ENCODE measurements at regions not wholly inside any gene's neighbourhood (a gene's known extent, or its start where the extent isn't known, plus 50 kb on each side); places are given as distances from the start of the nearest gene placed in this dataset.

DNA sequence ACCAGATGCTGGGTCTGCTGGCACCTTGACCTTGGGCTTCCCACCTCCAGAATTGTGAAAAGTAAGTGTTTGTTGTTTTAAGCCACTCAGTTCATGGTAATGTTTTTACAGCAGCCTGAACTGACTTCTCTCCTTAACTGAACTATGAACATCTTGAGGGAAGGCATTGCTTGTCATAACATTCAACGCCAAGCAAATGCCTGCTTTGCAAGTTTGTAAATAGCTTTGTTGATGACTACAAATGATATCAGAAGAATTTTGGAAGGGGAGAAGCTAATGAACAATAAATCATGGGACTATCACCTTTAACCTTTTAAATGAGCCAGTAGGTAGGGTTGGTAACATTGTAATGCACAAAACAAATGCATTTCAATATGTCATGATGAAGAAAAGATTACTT lies 402.4 kb upstream of the ADARB2 start:
- no peak overlapping the region for H3K27ac Mint-ChIP-seq
- H3K9me3 Mint-ChIP-seq = no peaks in the 10 kb centered on the region
- no peak overlapping the region for H3K4me3 Mint-ChIP-seq
- no peaks in the 10 kb centered on the region for H3K27me3 Mint-ChIP-seq (ENCODE audit: low read depth)
- H3K36me3 Mint-ChIP-seq (ENCODE audit: low read depth) = no peaks in the 10 kb centered on the region
- no peaks in the 10 kb centered on the region for H3K4me1 Mint-ChIP-seq (ENCODE audit: low read depth)

DNA sequence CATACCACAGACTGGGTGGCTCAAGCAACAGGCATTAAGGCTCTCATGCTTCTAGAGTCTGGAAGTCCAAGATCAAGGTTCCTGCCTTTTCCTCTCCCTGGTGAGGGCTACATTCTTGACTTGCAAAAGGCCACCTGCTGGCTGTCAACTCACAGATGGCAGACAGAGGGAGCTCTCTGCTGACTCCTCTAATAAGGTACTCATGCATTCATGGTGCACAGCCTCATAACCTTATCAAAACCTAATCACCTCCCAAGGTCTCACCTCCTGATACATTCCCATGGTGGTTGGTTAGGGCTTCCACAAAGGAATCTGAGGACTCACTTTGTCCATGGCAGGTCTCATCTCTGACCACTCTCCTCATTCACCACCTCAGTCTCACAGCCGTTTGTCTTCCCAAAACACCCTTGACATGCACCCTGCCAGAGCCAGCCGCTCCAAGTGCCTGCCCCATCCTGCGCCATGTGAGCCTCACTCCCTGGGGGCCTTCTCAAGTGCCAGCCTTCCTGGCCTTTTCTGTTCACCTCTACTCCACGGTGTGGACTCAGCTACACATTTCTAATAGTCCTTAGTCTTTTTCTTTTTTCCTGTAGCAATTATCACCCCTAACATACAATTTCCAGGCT lies 400.3 kb upstream of the ADARB2 start:
- no peak overlapping the region for H3K27ac Mint-ChIP-seq

DNA sequence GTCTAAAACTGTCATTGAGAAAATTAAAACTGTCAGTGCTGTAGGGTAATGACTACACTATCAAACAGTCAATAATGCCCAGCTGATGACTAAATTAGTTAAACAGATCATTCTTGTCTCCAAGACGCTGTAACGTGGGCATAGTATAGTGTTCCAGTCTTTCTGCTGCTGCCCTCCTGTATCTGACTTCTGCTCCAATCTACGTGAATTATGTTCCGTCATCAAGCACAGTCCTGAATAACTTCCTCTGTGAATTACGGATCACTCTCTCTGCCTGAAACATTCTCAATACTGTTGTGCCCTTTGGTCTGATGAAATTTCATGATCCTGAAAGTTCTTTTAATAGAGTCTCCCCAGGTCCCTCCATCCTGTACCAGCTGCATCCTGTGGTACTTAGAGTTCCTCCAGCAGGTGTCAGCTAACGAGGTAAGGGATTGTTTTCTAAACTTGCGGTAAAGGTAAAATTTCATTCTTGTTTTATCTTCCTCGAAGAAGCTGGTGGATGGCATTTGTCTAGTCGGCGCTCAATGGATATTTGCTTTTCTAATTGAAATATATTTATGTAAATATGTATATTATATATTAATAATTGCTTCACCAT lies 393.5 kb upstream of the ADARB2 start:
- no peaks in the 10 kb centered on the region for H3K4me1 Mint-ChIP-seq (ENCODE audit: low read depth)
- no peak overlapping the region for H3K27ac Mint-ChIP-seq
- H3K36me3 Mint-ChIP-seq (ENCODE audit: low read depth) = no peaks in the 10 kb centered on the region
- H3K27me3 Mint-ChIP-seq (ENCODE audit: low read depth) = peaks cover 4% of the 10 kb centered on the region
- no peaks in the 10 kb centered on the region for H3K9me3 Mint-ChIP-seq
- no peak overlapping the region for H3K4me3 Mint-ChIP-seq

More for the DNA sequence above, 400.3 kb upstream of the ADARB2 start:
- Mint-ChIP-seq H3K9me3 (no peaks in the 10 kb centered on the region), H3K27me3 (ENCODE audit: low read depth) (no peaks in the 10 kb centered on the region), H3K36me3 (ENCODE audit: low read depth) (no peaks in the 10 kb centered on the region), H3K4me1 (ENCODE audit: low read depth) (no peaks in the 10 kb centered on the region), H3K4me3 (no peak overlapping the region)

DNA sequence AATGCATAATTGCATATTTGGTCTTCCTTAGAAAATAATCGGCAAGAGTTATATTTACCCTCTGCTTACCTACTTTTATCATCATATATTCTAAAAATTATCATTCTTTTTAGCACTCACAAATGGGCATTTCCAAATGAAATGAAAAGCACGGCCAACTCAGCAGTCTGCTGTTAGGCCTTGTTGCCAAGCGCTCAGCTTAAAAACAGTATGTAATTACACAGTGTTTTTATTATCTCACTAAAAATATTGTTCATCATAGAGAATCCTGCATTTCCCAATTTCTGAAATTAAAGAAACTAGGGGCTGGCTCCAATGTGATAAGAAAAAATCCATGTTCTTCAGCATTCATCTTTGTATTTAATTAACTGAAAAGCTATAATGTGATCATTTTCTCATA lies 391.7 kb upstream of the ADARB2 start:
- Mint-ChIP-seq H3K27me3 (ENCODE audit: low read depth) (peaks cover 4% of the 10 kb centered on the region), H3K4me3 (no peak overlapping the region), H3K27ac (no peak overlapping the region), H3K9me3 (no peaks in the 10 kb centered on the region), H3K36me3 (ENCODE audit: low read depth) (no peaks in the 10 kb centered on the region), H3K4me1 (ENCODE audit: low read depth) (no peaks in the 10 kb centered on the region)

DNA sequence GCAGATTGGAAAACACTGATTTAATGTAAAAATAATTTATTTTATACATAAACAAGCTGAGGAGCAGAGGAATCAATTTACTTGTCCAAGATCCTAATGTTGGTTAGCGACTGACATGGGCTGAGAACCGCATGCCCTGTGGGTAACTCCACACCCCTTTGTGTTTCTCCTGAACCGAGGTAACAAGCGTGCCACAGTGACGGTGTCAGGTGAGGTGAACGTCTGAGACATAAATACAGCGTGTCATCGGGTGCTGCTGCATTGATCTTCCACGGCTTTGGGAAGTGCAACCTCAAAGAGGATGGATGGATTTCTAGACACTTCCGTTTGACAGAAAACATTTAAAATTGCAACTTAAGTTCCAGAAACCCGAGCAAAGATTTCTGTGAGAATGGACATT lies 386.8 kb upstream of the ADARB2 start:
- H3K4me3 Mint-ChIP-seq = no peak overlapping the region
- no peaks in the 10 kb centered on the region for H3K27me3 Mint-ChIP-seq (ENCODE audit: low read depth)
- no peaks in the 10 kb centered on the region for H3K9me3 Mint-ChIP-seq
- no peaks in the 10 kb centered on the region for H3K36me3 Mint-ChIP-seq (ENCODE audit: low read depth)
- H3K4me1 Mint-ChIP-seq (ENCODE audit: low read depth) = no peaks in the 10 kb centered on the region
- H3K27ac Mint-ChIP-seq = no peak overlapping the region

DNA sequence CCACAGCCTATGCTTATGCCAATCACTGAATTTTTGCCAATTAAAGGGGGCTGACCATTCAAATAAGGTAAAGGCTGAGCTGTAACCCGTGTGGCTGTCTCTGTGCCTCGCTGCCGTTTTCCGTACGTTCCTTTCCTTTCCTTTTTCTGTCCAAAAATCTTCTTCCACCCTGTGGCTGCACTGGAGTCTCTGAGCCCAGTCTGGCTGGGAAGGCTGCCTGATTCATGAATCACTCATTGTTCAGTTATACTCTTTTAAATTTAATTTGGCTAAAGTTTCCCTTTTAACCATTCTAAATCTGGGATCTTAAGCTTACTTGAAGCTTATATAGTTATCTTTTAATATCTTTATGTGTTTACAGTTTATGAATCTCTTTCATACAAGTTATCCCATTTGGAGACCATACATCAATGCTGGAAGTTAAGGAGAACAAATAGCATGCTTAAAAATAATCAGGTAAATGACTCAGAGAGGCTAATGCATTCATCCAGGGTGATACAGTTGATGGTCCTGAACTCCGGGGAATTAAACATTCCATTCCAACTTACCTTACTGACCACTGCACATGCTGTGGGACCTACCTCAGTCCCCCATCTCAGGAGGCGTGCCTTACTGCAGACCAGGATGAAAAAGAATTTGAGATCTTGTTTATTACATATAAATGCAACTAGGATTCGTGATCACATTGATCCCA lies 385.3 kb upstream of the ADARB2 start:
- Mint-ChIP-seq H3K4me3 (no peak overlapping the region), H3K27me3 (ENCODE audit: low read depth) (no peaks in the 10 kb centered on the region), H3K27ac (no peak overlapping the region), H3K9me3 (no peaks in the 10 kb centered on the region), H3K4me1 (ENCODE audit: low read depth) (no peaks in the 10 kb centered on the region), H3K36me3 (ENCODE audit: low read depth) (no peaks in the 10 kb centered on the region)

DNA sequence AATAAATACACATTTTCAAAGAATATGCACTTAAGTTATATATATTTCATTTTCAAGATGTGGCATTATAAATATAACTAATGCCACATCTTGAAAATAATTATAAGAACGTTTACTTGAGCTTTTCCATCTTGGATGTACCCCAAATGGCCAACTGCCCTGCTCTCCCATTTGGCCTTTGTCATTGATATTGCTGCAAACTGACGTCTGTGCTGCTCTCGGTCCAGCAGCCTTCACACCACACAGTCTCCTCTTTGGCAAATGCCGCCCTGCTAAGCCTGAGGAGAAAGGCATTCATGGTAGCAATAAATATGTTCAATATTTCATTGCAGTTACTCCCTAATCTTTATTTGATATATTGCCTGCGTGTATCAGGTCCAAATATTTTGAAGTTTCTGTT lies 384.6 kb upstream of the ADARB2 start:
- H3K36me3 Mint-ChIP-seq (ENCODE audit: low read depth) = no peaks in the 10 kb centered on the region
- H3K9me3 Mint-ChIP-seq = no peaks in the 10 kb centered on the region
- H3K27ac Mint-ChIP-seq = no peak overlapping the region
- no peaks in the 10 kb centered on the region for H3K4me1 Mint-ChIP-seq (ENCODE audit: low read depth)
- H3K27me3 Mint-ChIP-seq (ENCODE audit: low read depth) = no peaks in the 10 kb centered on the region
- H3K4me3 Mint-ChIP-seq = no peak overlapping the region

DNA sequence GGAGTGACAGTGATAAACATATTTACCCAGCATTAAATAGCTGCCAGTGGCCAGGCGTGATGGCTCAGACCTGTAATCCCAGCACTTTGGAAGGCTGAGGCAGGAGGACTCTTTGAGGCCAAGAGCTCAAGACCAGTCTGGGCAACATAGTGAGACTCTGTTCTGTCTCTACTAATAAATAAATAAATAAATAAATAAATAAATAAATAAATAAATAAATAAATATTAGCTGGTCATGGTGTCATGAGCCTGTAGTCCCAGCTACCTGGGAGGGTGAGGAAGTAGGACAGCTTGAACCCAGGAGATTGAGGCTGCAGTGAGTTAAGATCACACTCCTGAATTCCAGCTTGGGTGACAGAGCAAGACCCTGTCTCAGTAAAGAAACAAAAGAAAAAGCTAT lies 384.0 kb upstream of the ADARB2 start:
- no peak overlapping the region for H3K27ac Mint-ChIP-seq

DNA sequence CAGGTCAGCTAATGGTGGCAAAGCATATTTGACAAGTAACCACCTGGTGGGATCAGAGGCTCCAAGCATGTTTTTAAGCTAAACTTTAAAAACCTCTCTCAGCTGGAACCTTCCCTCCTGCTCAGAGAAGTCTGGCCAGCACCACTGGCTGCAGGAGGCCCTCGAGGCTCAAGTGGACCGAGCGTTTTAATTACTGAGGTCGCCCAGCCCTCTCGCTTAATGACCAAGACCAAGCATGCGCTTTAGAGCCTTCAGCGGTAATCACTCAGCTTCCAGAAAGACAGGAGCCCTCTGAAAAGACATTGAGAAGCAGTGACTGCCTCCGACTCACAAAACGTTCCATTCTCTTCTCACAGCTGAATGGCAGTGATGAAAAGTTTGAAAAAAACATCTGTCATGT lies 383.4 kb upstream of the ADARB2 start:
- Mint-ChIP-seq H3K9me3 (no peaks in the 10 kb centered on the region), H3K4me3 (no peak overlapping the region), H3K27ac (no peak overlapping the region), H3K4me1 (ENCODE audit: low read depth) (no peaks in the 10 kb centered on the region), H3K27me3 (ENCODE audit: low read depth) (no peaks in the 10 kb centered on the region), H3K36me3 (ENCODE audit: low read depth) (no peaks in the 10 kb centered on the region)

More for the DNA sequence above, 384.0 kb upstream of the ADARB2 start:
- Mint-ChIP-seq H3K4me1 (ENCODE audit: low read depth) (no peaks in the 10 kb centered on the region), H3K27me3 (ENCODE audit: low read depth) (no peaks in the 10 kb centered on the region), H3K4me3 (no peak overlapping the region), H3K36me3 (ENCODE audit: low read depth) (no peaks in the 10 kb centered on the region), H3K9me3 (no peaks in the 10 kb centered on the region)

DNA sequence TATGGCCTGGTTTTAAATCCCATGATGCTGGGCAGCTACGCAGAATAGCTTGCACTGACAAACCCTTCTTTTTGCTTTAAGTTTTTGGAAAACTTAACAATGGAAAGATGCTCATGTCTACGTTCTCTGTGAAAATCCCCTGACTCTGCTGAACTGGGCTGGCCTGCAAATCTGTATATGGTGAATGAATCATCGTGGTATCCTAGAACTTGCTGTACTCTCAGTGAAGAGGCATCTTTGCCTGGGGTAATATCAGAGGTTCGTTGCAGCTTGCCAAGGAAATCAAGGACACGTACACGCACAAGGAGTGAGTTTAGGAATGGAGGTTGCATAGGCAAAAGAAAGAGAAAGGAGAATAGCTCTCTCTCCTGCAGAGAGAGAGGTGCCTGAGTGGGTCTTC lies 382.0 kb upstream of the ADARB2 start:
- Mint-ChIP-seq H3K4me1 (ENCODE audit: low read depth) (no peaks in the 10 kb centered on the region), H3K27ac (no peak overlapping the region)

DNA sequence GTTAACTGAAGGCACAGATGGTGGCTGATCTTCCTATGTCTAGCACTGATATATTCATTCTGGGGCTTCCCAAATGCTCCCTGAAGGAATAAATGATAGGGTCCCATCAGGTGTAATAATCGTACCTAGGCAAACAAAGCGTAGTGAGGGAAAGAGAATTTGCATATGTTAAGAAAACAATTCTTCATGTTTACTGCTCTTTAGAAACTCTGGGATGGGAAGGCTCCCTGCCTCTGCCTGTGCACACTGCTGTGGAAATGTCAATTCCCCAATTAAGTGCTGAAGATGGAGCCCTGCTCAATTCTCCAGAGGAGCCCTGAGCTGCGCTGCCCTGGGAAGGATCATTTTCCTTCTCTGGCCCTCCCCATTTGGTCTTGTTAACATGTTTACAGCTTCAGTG lies 380.9 kb upstream of the ADARB2 start:
- Mint-ChIP-seq H3K4me3 (no peak overlapping the region), H3K9me3 (no peaks in the 10 kb centered on the region), H3K27ac (no peak overlapping the region), H3K27me3 (ENCODE audit: low read depth) (no peaks in the 10 kb centered on the region), H3K36me3 (ENCODE audit: low read depth) (no peaks in the 10 kb centered on the region), H3K4me1 (ENCODE audit: low read depth) (no peaks in the 10 kb centered on the region)

More for the DNA sequence above, 382.0 kb upstream of the ADARB2 start:
- Mint-ChIP-seq H3K4me3 (no peak overlapping the region), H3K27me3 (ENCODE audit: low read depth) (no peaks in the 10 kb centered on the region), H3K36me3 (ENCODE audit: low read depth) (no peaks in the 10 kb centered on the region), H3K9me3 (no peaks in the 10 kb centered on the region)

DNA sequence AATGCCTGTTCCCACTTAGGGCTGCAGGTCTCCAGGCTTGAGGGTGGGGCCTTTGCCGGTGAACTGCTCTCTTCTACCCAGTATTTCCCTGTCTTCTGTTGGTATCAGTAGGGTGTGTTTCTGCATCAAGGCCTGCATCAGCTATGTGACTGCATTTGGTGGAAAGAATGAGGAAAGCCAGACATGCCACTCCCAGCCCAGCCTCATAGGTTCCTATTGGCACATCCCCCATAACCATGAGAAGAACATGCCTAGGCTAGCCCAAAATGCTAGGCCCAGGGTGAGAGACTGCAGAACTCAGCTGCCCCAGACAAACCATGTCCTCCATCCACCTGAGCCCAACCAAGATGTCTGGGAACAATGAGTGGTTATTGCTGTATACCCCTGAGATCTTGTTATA lies 380.3 kb upstream of the ADARB2 start:
- Mint-ChIP-seq H3K27me3 (ENCODE audit: low read depth) (no peaks in the 10 kb centered on the region), H3K4me1 (ENCODE audit: low read depth) (no peaks in the 10 kb centered on the region), H3K36me3 (ENCODE audit: low read depth) (no peaks in the 10 kb centered on the region), H3K27ac (no peak overlapping the region), H3K4me3 (no peak overlapping the region), H3K9me3 (no peaks in the 10 kb centered on the region)

DNA sequence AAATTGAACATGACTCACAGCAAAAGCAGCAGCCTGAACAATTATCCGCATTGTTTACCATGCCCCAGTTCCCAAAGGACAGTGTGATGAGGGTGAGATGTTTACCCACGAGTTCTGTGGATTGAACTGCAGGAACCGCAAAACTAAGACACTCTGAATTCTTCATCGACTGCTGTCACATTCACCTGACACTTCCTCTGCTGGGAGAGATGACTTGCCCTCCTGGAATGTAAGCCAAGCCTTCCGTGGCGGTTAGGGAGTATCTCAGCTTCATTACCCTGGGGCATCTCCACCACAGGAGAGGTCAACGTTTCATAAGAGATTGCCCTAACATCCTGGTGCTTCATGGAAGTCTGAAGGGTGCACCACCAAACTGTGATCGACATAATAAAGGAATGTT lies 374.6 kb upstream of the ADARB2 start:
- Mint-ChIP-seq H3K36me3 (ENCODE audit: low read depth) (no peaks in the 10 kb centered on the region), H3K4me3 (no peak overlapping the region), H3K9me3 (no peaks in the 10 kb centered on the region), H3K27me3 (ENCODE audit: low read depth) (no peaks in the 10 kb centered on the region), H3K4me1 (ENCODE audit: low read depth) (no peaks in the 10 kb centered on the region), H3K27ac (no peak overlapping the region)

DNA sequence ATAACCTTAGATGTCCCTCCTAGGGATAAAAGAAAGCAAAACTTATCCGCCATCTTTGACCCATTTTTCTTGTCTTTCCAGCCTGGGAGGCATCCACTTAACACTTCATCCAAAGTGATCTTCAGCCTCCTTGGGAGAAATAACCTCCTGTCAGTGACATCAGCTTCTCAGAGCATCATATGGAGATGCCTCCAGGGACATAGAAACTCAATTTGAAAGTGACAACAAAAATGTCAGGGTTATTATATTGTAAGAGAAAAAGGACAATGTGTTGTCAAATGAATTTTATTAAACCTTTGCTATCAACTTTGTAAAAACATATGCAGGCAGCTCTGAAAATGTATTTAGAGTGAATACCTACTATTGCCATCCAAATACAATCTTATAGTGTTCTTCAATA lies 371.2 kb upstream of the ADARB2 start:
- Mint-ChIP-seq H3K4me3 (no peak overlapping the region), H3K36me3 (ENCODE audit: low read depth) (no peaks in the 10 kb centered on the region), H3K27me3 (ENCODE audit: low read depth) (no peaks in the 10 kb centered on the region), H3K27ac (no peak overlapping the region), H3K4me1 (ENCODE audit: low read depth) (no peaks in the 10 kb centered on the region), H3K9me3 (no peaks in the 10 kb centered on the region)

DNA sequence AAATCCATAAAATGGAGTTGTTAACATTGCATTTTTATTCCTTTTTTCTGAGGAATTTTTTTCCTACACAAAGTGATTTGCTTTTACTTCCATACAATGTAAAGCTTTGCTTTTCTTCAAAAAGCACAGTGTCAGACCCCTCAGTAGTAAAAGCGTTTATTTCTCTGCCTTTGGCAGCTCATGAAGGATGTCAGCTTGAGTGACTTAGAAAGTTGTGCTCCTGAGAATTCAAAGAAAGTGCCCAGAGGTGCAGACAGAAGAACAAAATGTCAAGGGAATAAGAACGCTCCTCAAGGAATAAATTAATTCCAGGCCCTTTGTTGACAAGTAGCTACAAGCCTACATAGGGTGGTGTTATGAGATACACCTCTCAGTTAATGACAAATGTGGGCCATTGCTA lies 369.3 kb upstream of the ADARB2 start:
- Mint-ChIP-seq H3K9me3 (no peaks in the 10 kb centered on the region), H3K4me3 (no peak overlapping the region), H3K36me3 (ENCODE audit: low read depth) (no peaks in the 10 kb centered on the region), H3K4me1 (ENCODE audit: low read depth) (no peaks in the 10 kb centered on the region), H3K27me3 (ENCODE audit: low read depth) (no peaks in the 10 kb centered on the region), H3K27ac (no peak overlapping the region)

Measured in T-helper 1 cell treated with Interleukin-12 subunit alpha and Interleukin-12 subunit beta and Interleukin-4 antibody, amounts not matched to agents 30 μg/mL and 1 μg/mL, for 36 hours (primary cell).